ENCODE measurements at regions not wholly inside any gene's neighbourhood (a gene's known extent, or its start where the extent isn't known, plus 50 kb on each side); places are given as distances from the start of the nearest gene placed in this dataset.
"Not testable (repeated sequence)": the region's sequence is repeated elsewhere in the genome, so short reads cannot be mapped to it uniquely, and the experiment has no call there.

DNA sequence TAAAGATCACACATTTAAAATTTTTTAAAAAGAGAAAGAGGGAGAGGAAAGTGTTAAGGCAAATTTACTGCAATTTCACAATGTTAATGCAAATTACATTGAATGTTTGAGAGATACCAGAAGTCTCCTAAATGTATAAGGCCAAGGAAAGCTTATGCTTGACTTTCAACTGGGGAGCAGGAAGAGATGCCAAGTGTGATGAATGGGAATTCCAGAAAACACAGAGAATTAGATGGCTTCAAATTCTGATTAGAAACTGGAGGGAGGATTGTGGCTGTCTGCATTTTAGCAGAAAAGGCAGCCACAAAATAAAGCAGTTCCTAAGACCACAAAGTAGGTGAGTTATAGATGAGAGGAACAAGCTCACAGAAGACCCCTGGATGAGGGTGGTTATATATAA, 328.3 kb upstream of the CITED2 start:
- DNase-seq = no peak

DNA sequence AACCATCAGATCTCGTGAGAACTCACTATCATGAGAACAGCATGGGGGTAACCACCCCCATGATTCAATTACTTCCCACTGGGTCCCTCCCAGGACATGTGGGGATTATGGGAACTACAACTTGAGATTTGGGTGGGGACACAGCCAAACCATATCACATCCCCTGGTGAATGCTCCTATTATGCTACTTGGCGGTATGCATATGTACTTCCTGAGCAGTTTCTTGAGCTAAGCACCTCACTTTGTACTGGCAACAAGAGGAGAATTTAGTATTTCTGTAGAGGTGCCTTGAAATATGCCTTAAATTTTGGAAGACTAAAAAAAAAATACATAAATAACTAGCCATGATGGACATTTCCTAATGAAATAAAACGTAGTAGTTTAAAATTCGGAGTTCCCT, 327.2 kb upstream of the CITED2 start:
- no peak for DNase-seq

DNA sequence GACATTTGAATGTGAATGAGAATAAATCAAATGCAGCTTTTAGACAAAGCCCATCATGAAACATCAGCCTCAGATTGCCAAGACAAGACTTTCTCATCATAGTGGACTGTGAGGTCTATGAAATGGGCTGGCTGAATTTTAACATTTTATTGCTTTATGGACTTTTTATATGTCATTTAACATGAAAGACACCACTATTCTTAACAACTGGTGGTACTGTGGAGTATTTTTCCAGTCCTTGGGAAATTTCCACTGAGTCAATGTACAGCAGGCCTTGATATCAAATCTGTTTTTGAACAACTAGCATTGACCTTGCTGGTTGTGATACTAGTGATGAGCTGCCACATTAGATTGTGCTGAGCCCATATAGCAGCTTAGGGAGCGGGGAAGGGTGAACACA, 326.6 kb upstream of the CITED2 start:
- DNase-seq = no peak

DNA sequence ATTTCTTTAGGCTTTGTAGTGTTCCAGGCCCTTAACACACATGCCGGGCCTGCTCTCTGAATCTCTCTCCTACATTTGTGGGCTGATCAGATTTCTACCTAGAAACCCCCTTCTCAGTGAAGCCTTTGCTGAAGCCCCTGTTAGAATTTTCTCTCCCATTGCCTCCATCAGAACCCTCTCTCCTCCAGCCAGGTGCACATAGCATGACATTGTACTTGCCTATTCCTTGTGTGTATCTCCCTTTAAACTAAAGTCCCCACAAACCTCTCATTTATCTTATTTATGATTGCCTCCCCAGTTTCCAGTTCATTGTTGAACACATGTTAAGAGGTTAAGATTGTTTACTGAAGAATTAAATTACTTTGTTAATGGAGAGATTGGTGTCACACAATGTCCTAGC, 325.5 kb upstream of the CITED2 start:
- no peak for DNase-seq

DNA sequence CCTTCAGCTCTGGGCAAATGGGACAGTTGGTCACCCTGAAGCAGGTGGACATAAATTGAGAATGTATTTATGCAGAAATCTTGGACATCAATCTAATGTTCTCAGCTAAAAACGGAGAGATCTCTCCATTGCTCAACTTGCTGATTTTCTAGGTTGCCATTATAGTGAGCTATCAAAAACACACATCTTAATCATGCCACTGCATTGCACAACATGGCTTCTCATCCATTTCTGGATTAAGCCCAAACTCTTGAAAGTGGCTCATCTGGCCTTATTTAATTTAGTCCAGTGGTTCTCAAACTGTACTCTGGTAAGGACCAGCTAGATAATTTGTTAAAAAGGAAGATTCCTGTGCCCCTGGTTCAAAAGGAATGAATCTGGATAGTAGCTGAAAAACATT, 324.9 kb upstream of the CITED2 start:
- DNase-seq = no peak

DNA sequence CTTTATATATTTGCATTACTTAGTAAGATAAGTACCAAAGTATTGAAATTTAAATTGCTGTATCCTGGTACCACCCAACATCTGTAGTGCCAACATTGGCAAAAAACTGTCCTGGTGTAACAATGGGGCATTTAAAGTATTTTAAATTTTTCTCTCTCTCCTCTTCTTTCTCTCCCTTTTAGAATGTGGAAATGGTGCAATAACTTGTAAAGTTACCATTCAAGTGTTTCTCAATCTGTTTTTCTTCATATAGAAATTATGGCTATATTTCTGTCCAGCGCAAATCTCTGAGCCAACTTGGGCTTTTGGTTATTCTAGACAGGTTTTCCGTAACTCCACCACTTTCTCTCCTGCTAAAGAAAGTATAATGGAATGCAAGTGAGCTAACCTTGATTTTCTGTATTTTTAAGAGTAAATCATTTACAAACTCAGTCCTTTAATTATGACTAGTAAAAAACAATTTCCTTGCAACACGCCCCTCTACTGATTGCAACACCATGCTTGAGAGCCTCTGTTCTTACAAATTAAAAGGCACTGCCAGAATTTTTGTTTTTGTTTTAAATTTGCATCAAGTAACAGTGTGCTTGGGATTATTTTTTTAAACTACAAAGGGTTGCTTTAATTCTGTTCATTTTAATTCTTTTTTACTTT, 324.2 kb upstream of the CITED2 start:
- no peak for DNase-seq

DNA sequence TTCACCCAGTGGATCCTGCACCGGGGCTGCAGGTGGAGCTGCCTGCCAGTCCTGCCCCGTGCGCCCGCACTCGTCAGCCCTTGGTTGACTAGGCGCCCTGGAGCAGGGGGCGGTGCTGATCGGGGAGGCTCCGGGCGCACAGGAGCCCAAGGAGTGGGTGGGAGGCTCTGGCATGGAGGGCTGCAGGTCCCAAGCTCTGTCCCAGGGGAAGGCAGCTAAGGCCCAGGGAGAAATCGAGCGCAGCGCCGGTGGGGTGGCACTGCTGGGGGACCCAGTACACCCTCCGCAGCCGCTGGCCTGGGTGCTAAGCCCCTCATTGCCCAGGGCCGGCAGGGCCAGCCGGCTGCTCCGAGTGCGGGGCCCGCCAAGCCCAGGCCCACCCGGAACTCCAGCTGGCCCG, 323.4 kb upstream of the CITED2 start:
- not testable (repeated sequence) for DNase-seq

- DNase-seq = not testable (repeated sequence)
Measured at GRCh38 chr6:139696991-139697390, 322.5 kb upstream of the CITED2 start.

DNA sequence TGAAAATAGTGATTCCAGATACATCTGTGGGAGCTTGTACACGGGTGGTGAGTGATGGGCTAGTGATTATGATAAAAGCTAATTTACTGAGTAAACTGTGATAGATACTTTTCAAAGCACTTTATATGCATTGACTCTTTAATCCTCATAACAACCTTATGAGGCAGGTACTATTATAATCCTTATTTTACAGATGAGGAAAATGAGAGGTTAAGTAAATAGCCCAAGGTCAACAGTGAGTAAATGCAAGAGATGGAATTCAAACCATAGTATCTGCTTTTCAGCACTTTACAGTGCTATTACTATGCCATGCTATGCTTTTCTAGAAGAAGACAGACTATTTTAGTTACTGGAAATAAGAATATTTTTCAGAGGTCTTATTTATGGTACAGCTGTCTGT, 320.9 kb upstream of the CITED2 start:
- no peak for DNase-seq

DNA sequence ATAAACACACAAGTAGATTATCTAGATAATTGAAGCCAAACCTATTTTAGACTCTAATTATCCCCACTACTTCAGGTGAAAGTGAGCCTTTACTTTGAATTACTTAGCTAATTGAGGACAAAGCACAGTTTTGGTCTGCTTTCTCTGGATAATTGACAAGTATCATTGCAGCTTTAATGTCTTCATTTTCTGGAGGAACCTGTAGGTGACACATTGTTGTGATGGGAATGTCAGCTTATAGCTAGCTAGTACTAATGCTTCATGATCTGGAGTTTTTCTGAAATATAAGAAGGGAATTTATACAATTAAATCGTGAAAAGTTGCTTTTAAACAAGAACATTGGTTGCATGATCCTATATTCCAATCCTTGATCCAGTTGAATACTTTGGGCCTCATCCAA, 319.3 kb upstream of the CITED2 start:
- no peak for DNase-seq

- no peak for DNase-seq
Measured at GRCh38 chr6:139690007-139690406, 315.6 kb upstream of the CITED2 start.

DNA sequence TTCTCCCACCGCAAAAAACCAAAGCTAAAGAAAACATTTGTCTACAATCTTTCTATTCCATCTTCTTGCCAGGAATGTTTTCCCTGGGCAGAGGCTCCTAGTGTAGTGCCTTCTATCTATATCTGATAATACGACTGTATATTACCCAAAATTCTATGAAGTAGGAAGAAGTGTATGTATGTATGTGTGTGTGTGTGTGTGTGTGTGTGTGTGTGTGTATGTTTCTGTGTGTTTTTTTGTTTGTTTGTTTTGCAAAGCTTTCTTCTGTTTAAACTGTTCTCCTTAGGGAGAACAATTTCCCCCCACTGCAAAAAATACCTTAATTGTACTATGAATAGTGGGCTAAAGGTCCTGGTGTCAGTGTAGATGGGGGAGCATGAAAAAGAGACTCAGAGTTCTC, 312.6 kb upstream of the CITED2 start:
- no peak for DNase-seq

GRCh38 chr6:139686308-139686707, 311.9 kb upstream of the CITED2 start:
- DNase-seq = no peak

- no peak for DNase-seq
Measured at GRCh38 chr6:139685009-139685408, 310.6 kb upstream of the CITED2 start.

DNA sequence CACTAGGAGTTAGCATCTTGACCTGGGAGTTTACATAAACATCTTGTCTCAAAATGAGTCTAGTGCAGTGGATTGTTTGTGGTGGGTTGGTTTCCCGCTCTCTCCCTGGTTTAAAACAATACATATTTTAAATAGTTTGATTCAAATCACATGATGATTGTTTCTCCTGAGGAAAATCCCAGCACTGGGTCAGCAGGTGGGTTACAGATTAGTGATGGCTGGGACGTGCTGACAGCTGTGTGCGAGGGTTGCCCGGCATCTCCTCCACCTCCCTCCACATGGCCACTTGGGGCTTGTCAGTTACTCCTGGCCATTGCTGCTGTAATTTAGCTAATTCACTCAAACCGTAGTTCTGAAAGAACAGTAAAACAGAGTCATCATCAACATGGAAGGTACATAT, 306.4 kb upstream of the CITED2 start:
- no peak for DNase-seq

GRCh38 chr6:139679516-139680179, 305.2 kb upstream of the CITED2 start:
- no peak for DNase-seq

DNA sequence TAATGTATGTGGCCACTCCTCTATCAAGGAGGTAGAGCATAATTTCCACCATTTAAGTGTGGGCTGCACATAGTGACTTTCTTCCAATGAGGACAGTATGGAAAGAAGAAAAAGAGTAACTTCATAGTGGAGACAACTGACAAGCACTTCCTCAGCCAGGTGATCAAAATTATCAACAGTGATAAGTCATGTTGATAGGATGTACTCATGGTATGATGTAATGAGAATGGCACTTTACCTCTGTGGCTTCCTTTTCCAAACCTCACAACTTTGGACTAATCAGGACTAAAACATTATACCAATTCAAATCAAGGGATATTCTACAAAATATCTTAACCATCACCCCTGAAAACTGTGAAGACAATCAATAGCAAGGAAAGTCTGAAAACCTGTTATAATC, 302.3 kb upstream of the CITED2 start:
- DNase-seq = no peak

GRCh38 chr6:139666284-139666683, 291.8 kb upstream of the CITED2 start:
- no peak for DNase-seq

DNA sequence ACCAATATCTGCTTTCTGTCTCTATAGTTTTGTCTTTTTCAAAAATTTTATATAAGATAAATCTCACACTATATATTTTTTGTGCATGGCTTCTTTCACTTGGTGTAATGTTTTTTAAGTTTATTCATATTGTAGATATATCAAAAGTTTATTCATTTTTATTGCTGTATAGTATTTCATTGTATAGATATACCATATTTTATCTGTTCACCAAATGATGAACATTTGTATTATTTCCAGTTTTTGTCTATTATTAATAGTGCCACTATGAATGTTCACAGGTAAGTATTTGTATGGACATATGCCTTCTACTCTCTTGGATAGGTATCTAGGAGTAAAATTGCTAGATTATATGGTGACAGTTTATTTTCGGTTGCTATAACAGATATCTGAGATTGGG, 289.5 kb upstream of the CITED2 start:
- DNase-seq = no peak

DNA sequence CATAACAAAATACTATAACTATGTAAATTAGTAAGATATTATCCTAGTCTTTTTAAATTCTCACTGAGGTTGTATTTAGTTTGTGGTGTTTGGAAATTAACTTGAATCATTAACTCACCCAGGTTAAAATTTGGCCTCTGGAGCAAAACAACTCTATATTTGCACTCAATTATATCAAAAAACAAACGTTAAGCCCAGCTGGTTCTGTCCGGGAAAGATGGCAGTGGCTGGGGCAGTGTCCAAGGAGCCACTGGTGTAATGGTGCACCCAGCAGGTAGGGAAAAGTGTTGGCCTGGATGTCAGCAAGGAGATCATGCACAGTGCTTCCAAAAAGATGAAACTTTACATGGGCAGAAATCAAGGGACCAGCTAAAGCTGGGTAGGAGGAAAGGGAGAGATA, 285.3 kb upstream of the CITED2 start:
- no peak for DNase-seq

DNA sequence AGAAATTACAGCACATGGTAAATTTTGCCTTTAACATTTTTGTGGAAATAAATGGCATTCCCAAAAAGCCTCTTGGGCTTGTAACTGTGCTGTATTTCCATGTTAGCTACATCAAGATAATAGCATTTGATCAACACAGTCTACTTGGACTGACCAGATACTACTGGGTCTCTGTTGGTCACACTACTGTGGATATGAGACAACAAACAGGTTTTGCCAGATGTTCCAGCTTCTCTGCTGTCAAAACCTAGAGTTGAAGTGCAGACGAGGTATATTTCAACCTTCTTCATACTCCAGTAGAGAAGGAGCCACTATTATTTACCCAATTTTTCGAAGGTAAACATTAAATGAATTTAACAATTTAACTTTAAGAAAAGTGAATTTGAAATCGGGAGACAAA, 284.7 kb upstream of the CITED2 start:
- no peak for DNase-seq

DNA sequence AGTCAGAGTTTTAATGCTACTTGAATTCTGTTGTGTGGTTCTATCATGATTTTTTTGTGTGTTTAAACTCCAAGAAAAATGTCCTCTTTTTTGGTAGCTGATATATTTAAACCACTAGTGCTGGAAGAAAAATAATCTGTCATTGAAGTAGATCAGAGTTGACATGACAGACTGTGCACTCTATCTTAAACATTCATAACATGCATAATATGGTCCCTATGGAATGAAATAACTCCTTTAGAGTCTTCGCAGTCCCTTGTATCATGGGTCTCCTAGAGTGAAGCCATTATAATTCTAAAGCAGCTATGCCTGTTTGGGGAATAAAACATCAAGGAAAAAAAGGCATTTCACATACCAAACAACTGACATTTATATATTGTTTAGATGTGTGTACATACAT, 282.7 kb upstream of the CITED2 start:
- DNase-seq = no peak

- DNase-seq = no peak
Measured at GRCh38 chr6:139655783-139656705, 281.6 kb upstream of the CITED2 start.
